PC-9 (cell line): ENCODE measurements at regions not wholly inside any gene's neighbourhood (a gene's known extent, or its start where the extent isn't known, plus 50 kb on each side); places are given as distances from the start of the nearest gene placed in this dataset.

Source experiments
- CTCF ChIP-seq: fragments of 200-600 bp; sonication (generic); conservative IDR thresholded peaks from 2 replicates; pipeline ENCODE4 v1.6.1; 2017; ENCODE audit warnings: mixed run types, antibody characterized with exemption, mild to moderate bottlenecking, moderate library complexity
- EZH2 ChIP-seq: fragments of 200-600 bp; sonication (generic); IDR thresholded peaks from 2 replicates; pipeline ENCODE4 v1.8.0; 2017; ENCODE audit warnings: antibody characterized with exemption, low read depth

GRCh38 chr5:173472784-173473278 lies 143.6 kb downstream of the BOD1 start:
- TF ChIP-seq CTCF (no peak), EZH2 (no peak)
